ENCODE measurements at regions not wholly inside any gene's neighbourhood (a gene's known extent, or its start where the extent isn't known, plus 50 kb on each side); places are given as distances from the start of the nearest gene placed in this dataset.

- TF ChIP-seq, protein P1, sequence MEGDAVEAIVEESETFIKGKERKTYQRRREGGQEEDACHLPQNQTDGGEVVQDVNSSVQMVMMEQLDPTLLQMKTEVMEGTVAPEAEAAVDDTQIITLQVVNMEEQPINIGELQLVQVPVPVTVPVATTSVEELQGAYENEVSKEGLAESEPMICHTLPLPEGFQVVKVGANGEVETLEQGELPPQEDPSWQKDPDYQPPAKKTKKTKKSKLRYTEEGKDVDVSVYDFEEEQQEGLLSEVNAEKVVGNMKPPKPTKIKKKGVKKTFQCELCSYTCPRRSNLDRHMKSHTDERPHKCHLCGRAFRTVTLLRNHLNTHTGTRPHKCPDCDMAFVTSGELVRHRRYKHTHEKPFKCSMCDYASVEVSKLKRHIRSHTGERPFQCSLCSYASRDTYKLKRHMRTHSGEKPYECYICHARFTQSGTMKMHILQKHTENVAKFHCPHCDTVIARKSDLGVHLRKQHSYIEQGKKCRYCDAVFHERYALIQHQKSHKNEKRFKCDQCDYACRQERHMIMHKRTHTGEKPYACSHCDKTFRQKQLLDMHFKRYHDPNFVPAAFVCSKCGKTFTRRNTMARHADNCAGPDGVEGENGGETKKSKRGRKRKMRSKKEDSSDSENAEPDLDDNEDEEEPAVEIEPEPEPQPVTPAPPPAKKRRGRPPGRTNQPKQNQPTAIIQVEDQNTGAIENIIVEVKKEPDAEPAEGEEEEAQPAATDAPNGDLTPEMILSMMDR (conservative IDR thresholded peaks at IDR 0.05): no peak
- TF ChIP-seq EZH2 (IDR thresholded peaks at IDR 0.05; ENCODE audit: low read depth): no peak
Observed at GRCh38 chr2:4898706-4899105, 793.5 kb upstream of the SOX11 start.
